Fibroblast of lung (primary cell): ENCODE measurements at regions not wholly inside any gene's neighbourhood (a gene's known extent, or its start where the extent isn't known, plus 50 kb on each side); places are given as distances from the start of the nearest gene placed in this dataset.

Experiments used
- CTCF ChIP-seq, 2 donors: IDR thresholded peaks in 1 of 2; conservative IDR thresholded peaks in 1 of 2; 1 replicate in 1 of 2; 2 replicates in 1 of 2; pipeline ENCODE4 v1.5.1; 2011 to 2012; ENCODE audit warnings: low read length in 2 of 2, control low read depth in 1 of 2, inconsistent platforms in 1 of 2, low read depth in 1 of 2, mild to moderate bottlenecking in 1 of 2
- EZH2 ChIP-seq: IDR thresholded peaks from 2 replicates; pipeline ENCODE4 v1.5.1; 2012; ENCODE audit warnings: low read length, control low read depth, mild to moderate bottlenecking; ENCODE audit errors: missing control alignments

GRCh38 chr12:97960225-97960624, 497.6 kb downstream of the RMST start:
- TF ChIP-seq CTCF (conservative IDR thresholded peaks at IDR 0.05 in 1 of 2, IDR thresholded peaks at IDR 0.05 in 1 of 2; ENCODE audit: low read depth in 1 of 2, low read length in 2 of 2) (no peak), EZH2 (no peak)
